K562 (cell line): ENCODE measurements at regions not wholly inside any gene's neighbourhood (a gene's known extent, or its start where the extent isn't known, plus 50 kb on each side); places are given as distances from the start of the nearest gene placed in this dataset.

Source experiments
- CTBP1 ChIP-seq: fragments of 450-650 bp; IDR thresholded peaks from 2 replicates; pipeline ENCODE4 v1.6.1; 2016; ENCODE audit warnings: borderline replicate concordance
- DPF2 ChIP-seq: fragments of 450-650 bp; IDR thresholded peaks from 2 replicates; pipeline ENCODE4 v1.6.1; 2016
- E2F3 ChIP-seq: fragments of 250-450 bp; sonication (Bioruptor Pico); IDR thresholded peaks from 2 replicates; pipeline ENCODE4 v1.4.0; 2020; ENCODE audit warnings: mild to moderate bottlenecking
- GMEB1 ChIP-seq: fragments of 250-450 bp; sonication (Bioruptor Pico); IDR thresholded peaks from 2 replicates; pipeline ENCODE4 v1.4.0; 2020; ENCODE audit warnings: mild to moderate bottlenecking
- HDAC2 ChIP-seq: fragments of 450-650 bp; IDR thresholded peaks from 2 replicates; pipeline ENCODE4 v1.6.1; 2016; ENCODE audit warnings: mild to moderate bottlenecking
- HINFP ChIP-seq: fragments of 450-650 bp; conservative IDR thresholded peaks from 2 replicates; pipeline ENCODE4 v1.6.1; 2016; ENCODE audit warnings: missing genetic modification characterization, low read depth, mild to moderate bottlenecking, control low read depth, missing compliant biosample characterization
- HNRNPK ChIP-seq: fragments of 200-400 bp; formaldehyde crosslinking; IDR thresholded peaks from one replicate; pipeline ENCODE4 v1.6.1; 2018; ENCODE audit warnings: mild to moderate bottlenecking, low read depth, low read length; ENCODE audit not compliant: poor library complexity, severe bottlenecking
- HSF4 ChIP-seq: fragments of 250-450 bp; sonication (Bioruptor Pico); IDR thresholded peaks from 2 replicates; pipeline ENCODE4 v2.1.2; 2022; ENCODE audit warnings: mild to moderate bottlenecking, moderate library complexity, borderline replicate concordance
- KDM5B ChIP-seq: fragments of 200-600 bp; sonication (generic); IDR thresholded peaks from 2 replicates; pipeline ENCODE4 v1.6.1; 2012; ENCODE audit warnings: low read depth, mild to moderate bottlenecking, moderate library complexity, low read length, control low read depth, inconsistent platforms; ENCODE audit not compliant: insufficient replicate concordance
- MYC ChIP-seq, 2 experiments: fragments of 250-450 bp in 1 of 2; sonication (Bioruptor Pico) in 1 of 2; IDR thresholded peaks; 2 replicates each; pipeline versions ENCODE4 v1.5.1 to v1.6.1; 2012 to 2021; ENCODE audit warnings: low read depth in 2 of 2, borderline replicate concordance in 1 of 2, improper control_type of control experiment in 1 of 2, low read length in 1 of 2, mild to moderate bottlenecking in 1 of 2, moderate library complexity in 1 of 2
- NCOA1 ChIP-seq: fragments of 450-650 bp; IDR thresholded peaks from 2 replicates; pipeline ENCODE4 v1.6.1; 2016; ENCODE audit warnings: low read depth
- NCOA6 ChIP-seq: fragments of 450-650 bp; IDR thresholded peaks from 2 replicates; pipeline ENCODE4 v1.6.1; 2017; ENCODE audit warnings: mild to moderate bottlenecking
- NEUROD1 ChIP-seq: fragments of 150-350 bp; IDR thresholded peaks from 2 replicates; pipeline ENCODE4 v1.6.1; 2014; ENCODE audit warnings: borderline replicate concordance, low read length, low read depth; ENCODE audit not compliant: partially characterized antibody
- NFRKB ChIP-seq: fragments of 450-650 bp; IDR thresholded peaks from 2 replicates; pipeline ENCODE4 v1.6.1; 2016; ENCODE audit warnings: low read depth
- SMAD1 ChIP-seq: fragments of 150-350 bp; IDR thresholded peaks from 2 replicates; pipeline ENCODE4 v1.6.1; 2014; ENCODE audit warnings: low read length, low read depth; ENCODE audit not compliant: partially characterized antibody
- SOX6 ChIP-seq: fragments of 450-650 bp; IDR thresholded peaks from 2 replicates; pipeline ENCODE4 v1.6.1; 2014; ENCODE audit warnings: mild to moderate bottlenecking
- TAL1 ChIP-seq: fragments of 450-650 bp; IDR thresholded peaks from 2 replicates; pipeline ENCODE4 v1.6.1; 2016; ENCODE audit warnings: mild to moderate bottlenecking
- TCF3 ChIP-seq: sonication (generic); formaldehyde crosslinking; IDR thresholded peaks from 2 replicates; pipeline ENCODE4 v1.4.0; 2020; ENCODE audit warnings: mild to moderate bottlenecking, missing genetic modification reagents
- UBTF ChIP-seq, 2 experiments: IDR thresholded peaks; 2 replicates each; pipeline ENCODE4 v1.6.1; 2012; ENCODE audit warnings: improper control_type of control experiment in 2 of 2, low read depth in 2 of 2, low read length in 2 of 2, borderline replicate concordance in 1 of 2
- ZNF263 ChIP-seq: sonication (generic); formaldehyde crosslinking; IDR thresholded peaks from 2 replicates; pipeline ENCODE4 v1.8.0; 2022; ENCODE audit warnings: mild to moderate bottlenecking, missing genetic modification reagents, borderline replicate concordance
- ZNF584 ChIP-seq: fragments of 200-800 bp; sonication (Bioruptor generic); IDR thresholded peaks from 2 replicates; pipeline ENCODE4 v1.6.1; 2016; ENCODE audit warnings: low read depth, mild to moderate bottlenecking, missing genetic modification characterization, missing compliant biosample characterization
- ZNF696 ChIP-seq: fragments of 250-450 bp; sonication (Bioruptor Pico); conservative IDR thresholded peaks from 2 replicates; pipeline ENCODE4 v1.4.0; 2020; ENCODE audit warnings: mild to moderate bottlenecking, moderate library complexity
- TF ChIP-seq, protein P1 (sequence below): fragments of 450-650 bp; formaldehyde crosslinking; IDR thresholded peaks from 2 replicates; pipeline ENCODE4 v1.4.0; 2022; ENCODE audit warnings: missing genetic modification characterization

DNA sequence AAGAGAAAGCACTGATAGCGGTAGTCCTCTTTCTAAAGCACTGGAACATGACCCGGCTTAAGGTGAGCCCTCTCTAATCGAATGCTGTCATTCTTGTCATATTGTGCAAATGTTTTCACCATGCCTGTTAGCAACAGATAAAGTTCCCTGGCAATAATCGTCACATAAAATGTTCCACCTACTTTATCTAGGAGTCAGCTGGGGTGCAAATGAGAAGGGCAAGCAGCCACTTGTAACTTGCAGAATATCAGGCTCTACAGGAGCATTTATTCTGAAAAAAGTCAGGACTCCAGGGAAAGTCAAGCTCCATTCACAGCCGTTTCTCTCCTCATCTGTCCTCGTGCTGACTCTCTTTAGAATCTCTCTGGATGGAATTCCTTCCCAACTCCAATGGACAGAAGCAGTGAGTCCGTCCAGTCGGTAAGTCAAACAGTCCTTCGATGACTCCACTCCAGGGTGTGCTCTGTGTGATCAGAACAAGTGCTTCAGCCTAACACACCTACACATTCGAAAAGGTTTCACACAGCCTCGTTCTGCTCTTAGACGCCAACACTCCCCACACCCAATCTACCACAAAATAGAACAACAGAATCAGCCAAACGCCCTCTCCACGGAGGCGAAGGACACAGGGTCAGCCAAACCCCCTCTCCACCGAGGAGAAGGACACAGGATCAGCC lies 101.7 kb upstream of the FRG1 start (continued):
- TF ChIP-seq UBTF (IDR thresholded peaks at IDR 0.05; ENCODE audit: borderline replicate concordance in 1 of 2, low read depth in 2 of 2, low read length in 2 of 2) = no peak
- TF ChIP-seq HDAC2 = 0 out of 2 replicates have a peak, but pooled peaks have one; percentile 58
- peak; percentile 89 for TF ChIP-seq DPF2
- no peak for TF ChIP-seq MYC (IDR thresholded peaks at IDR 0.05; ENCODE audit: low read depth, low read length)
- no peak for TF ChIP-seq MYC (CRISPR knock-in tag; IDR thresholded peaks at IDR 0.05; ENCODE audit: borderline replicate concordance, low read depth)
- peak; percentile 45 for TF ChIP-seq NEUROD1
- TF ChIP-seq HSF4 = no peak
- TF ChIP-seq, protein P1, sequence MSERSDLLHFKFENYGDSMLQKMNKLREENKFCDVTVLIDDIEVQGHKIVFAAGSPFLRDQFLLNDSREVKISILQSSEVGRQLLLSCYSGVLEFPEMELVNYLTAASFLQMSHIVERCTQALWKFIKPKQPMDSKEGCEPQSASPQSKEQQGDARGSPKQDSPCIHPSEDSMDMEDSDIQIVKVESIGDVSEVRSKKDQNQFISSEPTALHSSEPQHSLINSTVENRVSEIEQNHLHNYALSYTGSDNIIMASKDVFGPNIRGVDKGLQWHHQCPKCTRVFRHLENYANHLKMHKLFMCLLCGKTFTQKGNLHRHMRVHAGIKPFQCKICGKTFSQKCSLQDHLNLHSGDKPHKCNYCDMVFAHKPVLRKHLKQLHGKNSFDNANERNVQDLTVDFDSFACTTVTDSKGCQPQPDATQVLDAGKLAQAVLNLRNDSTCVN (CRISPR knock-in tag) = no peak
- TF ChIP-seq TCF3 (CRISPR knock-in tag) = peak; percentile 96
- TF ChIP-seq NFRKB = no peak; the same call in 1 of the 2 replicates
- no peak for TF ChIP-seq ZNF696 (CRISPR knock-in tag)
- no peak for TF ChIP-seq E2F3 (CRISPR knock-in tag)
- no peak for TF ChIP-seq HINFP (tag)
- no peak for TF ChIP-seq ZNF263
- no peak for TF ChIP-seq SMAD1
- TF ChIP-seq NCOA6 = no peak
- TF ChIP-seq NCOA1 = peak; percentile 79
- TF ChIP-seq ZNF584 = no peak
- TF ChIP-seq SOX6 = peak; percentile 66; the same call in 1 of the 2 replicates
- peak; percentile 93 for TF ChIP-seq TAL1
- 0 out of 2 replicates have a peak, but pooled peaks have one; percentile 15 for TF ChIP-seq CTBP1
- no peak for TF ChIP-seq GMEB1 (CRISPR knock-in tag)
- TF ChIP-seq KDM5B = no peak
- TF ChIP-seq HNRNPK = no peak
